ENCODE measurements at regions not wholly inside any gene's neighbourhood (a gene's known extent, or its start where the extent isn't known, plus 50 kb on each side); places are given as distances from the start of the nearest gene placed in this dataset.
"Not testable (repeated sequence)": the region's sequence is repeated elsewhere in the genome, so short reads cannot be mapped to it uniquely, and the experiment has no call there.

- TF ChIP-seq CTCF (IDR thresholded peaks at IDR 0.05; ENCODE audit: control insufficient read depth, insufficient read depth, low read depth, low read length, missing control alignments), result no peak
- no peak for DNase-seq (ENCODE audit: low read depth)
Observed at GRCh38 chr4:130073145-130073790, 977.3 kb downstream of the C4orf33 start.

GRCh38 chr4:130074096-130074495 lies 978.1 kb downstream of the C4orf33 start:
- no peak overlapping the region for H3K4me3 ChIP-seq (ENCODE audit: control insufficient read depth, low read depth, low read length)
- TF ChIP-seq CTCF (IDR thresholded peaks at IDR 0.05; ENCODE audit: control insufficient read depth, insufficient read depth, low read depth, low read length, missing control alignments), result no peak
- DNase-seq (ENCODE audit: low read depth), result no peak

More at GRCh38 chr4:130073145-130073790, 977.3 kb downstream of the C4orf33 start:
- H3K4me3 ChIP-seq (ENCODE audit: control insufficient read depth, low read depth, low read length), result no peak overlapping the region

- DNase-seq (ENCODE audit: low read depth), result no peak
Observed at GRCh38 chr4:130077275-130077674, 981.3 kb downstream of the C4orf33 start.

GRCh38 chr4:130079027-130079426 lies 983.1 kb downstream of the C4orf33 start:
- DNase-seq (ENCODE audit: low read depth); H3K4me3 ChIP-seq (ENCODE audit: control insufficient read depth, low read depth, low read length): not testable (repeated sequence)

More at GRCh38 chr4:130077275-130077674, 981.3 kb downstream of the C4orf33 start:
- no peak for TF ChIP-seq CTCF (IDR thresholded peaks at IDR 0.05; ENCODE audit: control insufficient read depth, insufficient read depth, low read depth, low read length, missing control alignments)
- no peak overlapping the region for H3K4me3 ChIP-seq (ENCODE audit: control insufficient read depth, low read depth, low read length)

GRCh38 chr4:130080872-130081451 lies 985.0 kb downstream of the C4orf33 start:
- no peak for DNase-seq (ENCODE audit: low read depth)
- no peak overlapping the region for H3K4me3 ChIP-seq (ENCODE audit: control insufficient read depth, low read depth, low read length)
- TF ChIP-seq CTCF (IDR thresholded peaks at IDR 0.05; ENCODE audit: control insufficient read depth, insufficient read depth, low read depth, low read length, missing control alignments), result no peak

GRCh38 chr4:130090427-130090826 lies 994.5 kb downstream of the C4orf33 start:
- H3K4me3 ChIP-seq (ENCODE audit: control insufficient read depth, low read depth, low read length), result no peak overlapping the region
- no peak for DNase-seq (ENCODE audit: low read depth)

More at GRCh38 chr4:130090427-130090826, 994.5 kb downstream of the C4orf33 start:
- no peak for TF ChIP-seq CTCF (IDR thresholded peaks at IDR 0.05; ENCODE audit: control insufficient read depth, insufficient read depth, low read depth, low read length, missing control alignments)
